ENCODE measurements at regions not wholly inside any gene's neighbourhood (a gene's known extent, or its start where the extent isn't known, plus 50 kb on each side); places are given as distances from the start of the nearest gene placed in this dataset.

GRCh38 chr2:14081521-14081920 lies 551.0 kb upstream of the LRATD1 start:
- no peak for TF ChIP-seq NFIC (IDR thresholded peaks at IDR 0.05)
- TF ChIP-seq CEBPB (IDR thresholded peaks at IDR 0.05) = no peak
- TF ChIP-seq, protein P1, sequence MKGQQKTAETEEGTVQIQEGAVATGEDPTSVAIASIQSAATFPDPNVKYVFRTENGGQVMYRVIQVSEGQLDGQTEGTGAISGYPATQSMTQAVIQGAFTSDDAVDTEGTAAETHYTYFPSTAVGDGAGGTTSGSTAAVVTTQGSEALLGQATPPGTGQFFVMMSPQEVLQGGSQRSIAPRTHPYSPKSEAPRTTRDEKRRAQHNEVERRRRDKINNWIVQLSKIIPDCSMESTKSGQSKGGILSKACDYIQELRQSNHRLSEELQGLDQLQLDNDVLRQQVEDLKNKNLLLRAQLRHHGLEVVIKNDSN (IDR thresholded peaks at IDR 0.05) = no peak
- TF ChIP-seq RAD21 (IDR thresholded peaks at IDR 0.05; ENCODE audit: low read depth) = no peak
- no peak for TF ChIP-seq MAX (IDR thresholded peaks at IDR 0.05)
- no peak for TF ChIP-seq EGR1 (IDR thresholded peaks at IDR 0.05)
- no peak for TF ChIP-seq REST (IDR thresholded peaks at IDR 0.05; ENCODE audit: low read depth)
- no peak for TF ChIP-seq TEAD4 (IDR thresholded peaks at IDR 0.05)
- TF ChIP-seq CREB1 (IDR thresholded peaks at IDR 0.05; ENCODE audit: low read depth) = no peak
- no peak for TF ChIP-seq TCF12 (IDR thresholded peaks at IDR 0.05; ENCODE audit: low read depth)
- TF ChIP-seq ZBTB7A (IDR thresholded peaks at IDR 0.05; ENCODE audit: low read depth) = no peak
- no peak for TF ChIP-seq EP300 (IDR thresholded peaks at IDR 0.05; ENCODE audit: borderline replicate concordance)
- TF ChIP-seq TAF1 (IDR thresholded peaks at IDR 0.05; ENCODE audit: low read depth) = no peak

DNA sequence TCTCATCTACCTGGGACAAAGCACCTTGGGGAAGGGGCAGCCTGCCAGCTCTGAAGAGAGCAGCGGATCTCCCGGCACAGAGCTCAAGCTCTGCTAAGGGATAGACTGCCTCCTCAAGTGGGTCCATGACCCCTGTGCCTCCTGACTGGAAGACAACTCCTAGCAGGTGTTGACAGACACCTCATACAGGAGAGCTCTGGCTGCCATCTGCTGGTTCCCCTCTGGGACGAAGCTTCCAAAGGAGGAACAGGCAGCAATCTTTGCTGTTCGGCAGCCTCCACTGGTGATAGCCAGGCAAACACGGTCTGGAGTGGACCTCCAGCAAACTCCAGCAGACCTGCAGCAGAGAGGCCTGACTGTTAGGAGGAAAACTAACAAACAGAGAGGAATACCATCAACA lies 549.9 kb upstream of the LRATD1 start:
- TF ChIP-seq ZBTB7A (IDR thresholded peaks at IDR 0.05; ENCODE audit: low read depth) (no peak), NFIC (IDR thresholded peaks at IDR 0.05) (no peak), MAX (IDR thresholded peaks at IDR 0.05) (no peak), REST (IDR thresholded peaks at IDR 0.05; ENCODE audit: low read depth) (no peak), TEAD4 (IDR thresholded peaks at IDR 0.05) (no peak), FOXM1 (IDR thresholded peaks at IDR 0.05; ENCODE audit: borderline replicate concordance, low read depth) (no peak), TCF12 (IDR thresholded peaks at IDR 0.05; ENCODE audit: low read depth) (no peak), EGR1 (IDR thresholded peaks at IDR 0.05) (no peak)

DNA sequence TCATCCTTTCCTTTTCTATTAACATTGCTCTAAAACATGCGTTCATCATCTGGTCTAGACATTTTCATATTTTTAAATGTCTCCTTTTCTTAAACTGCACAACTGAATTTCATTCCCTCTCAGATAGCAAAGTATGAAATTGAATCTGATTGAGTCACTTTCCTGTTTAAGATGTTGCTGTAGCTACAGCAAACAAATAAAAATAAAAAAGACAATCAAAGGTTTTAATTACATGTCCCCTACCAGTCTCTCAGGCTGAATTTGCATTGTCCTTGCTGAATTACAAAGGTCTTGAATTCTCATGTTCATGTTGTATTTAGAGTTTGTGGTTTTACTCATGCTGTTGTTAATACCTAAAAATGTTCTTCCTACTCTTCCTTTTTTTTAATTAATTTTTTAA lies 537.9 kb upstream of the LRATD1 start:
- TF ChIP-seq MAX (IDR thresholded peaks at IDR 0.05) = no peak
- no peak for TF ChIP-seq RAD21 (IDR thresholded peaks at IDR 0.05; ENCODE audit: low read depth)
- TF ChIP-seq ZBTB7A (IDR thresholded peaks at IDR 0.05; ENCODE audit: low read depth) = no peak
- TF ChIP-seq CEBPB (IDR thresholded peaks at IDR 0.05) = no peak
- TF ChIP-seq TEAD4 (IDR thresholded peaks at IDR 0.05) = no peak
- TF ChIP-seq EP300 (IDR thresholded peaks at IDR 0.05; ENCODE audit: borderline replicate concordance) = no peak
- TF ChIP-seq TAF1 (IDR thresholded peaks at IDR 0.05; ENCODE audit: low read depth) = no peak
- no peak for TF ChIP-seq YY1 (IDR thresholded peaks at IDR 0.05; ENCODE audit: low read depth)
- TF ChIP-seq, protein P1 (IDR thresholded peaks at IDR 0.05) = no peak
- no peak for TF ChIP-seq REST (IDR thresholded peaks at IDR 0.05; ENCODE audit: low read depth)
- TF ChIP-seq CREB1 (IDR thresholded peaks at IDR 0.05; ENCODE audit: low read depth) = no peak
- TF ChIP-seq FOXM1 (IDR thresholded peaks at IDR 0.05; ENCODE audit: borderline replicate concordance, low read depth) = no peak
- TF ChIP-seq NFIC (IDR thresholded peaks at IDR 0.05) = no peak
- no peak for TF ChIP-seq TCF12 (IDR thresholded peaks at IDR 0.05; ENCODE audit: low read depth)
- no peak for TF ChIP-seq EGR1 (IDR thresholded peaks at IDR 0.05)

DNA sequence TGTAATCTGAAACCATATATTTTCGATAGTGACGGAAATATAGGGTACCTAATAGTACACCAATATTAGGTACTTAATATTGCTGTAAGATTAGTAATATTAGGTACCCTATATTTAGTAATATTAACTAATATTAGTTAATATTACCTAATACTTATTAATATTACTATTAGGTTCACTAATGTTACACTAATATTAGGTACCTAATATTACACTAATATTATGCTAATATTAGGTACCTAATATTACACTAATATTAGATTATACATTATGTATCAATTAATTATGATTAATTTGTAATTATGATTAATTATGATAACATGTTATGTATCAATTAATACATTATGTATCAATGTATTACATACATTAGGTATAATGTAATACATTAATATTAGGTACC lies 518.2 kb upstream of the LRATD1 start:
- TF ChIP-seq EP300 (IDR thresholded peaks at IDR 0.05; ENCODE audit: borderline replicate concordance) (no peak), TEAD4 (IDR thresholded peaks at IDR 0.05) (no peak), TCF12 (IDR thresholded peaks at IDR 0.05; ENCODE audit: low read depth) (no peak), TAF1 (IDR thresholded peaks at IDR 0.05; ENCODE audit: low read depth) (no peak), ZBTB7A (IDR thresholded peaks at IDR 0.05; ENCODE audit: low read depth) (no peak), MAX (IDR thresholded peaks at IDR 0.05) (no peak), CEBPB (IDR thresholded peaks at IDR 0.05) (no peak), RAD21 (IDR thresholded peaks at IDR 0.05; ENCODE audit: low read depth) (no peak), REST (IDR thresholded peaks at IDR 0.05; ENCODE audit: low read depth) (no peak), NFIC (IDR thresholded peaks at IDR 0.05) (no peak), EGR1 (IDR thresholded peaks at IDR 0.05) (no peak), YY1 (IDR thresholded peaks at IDR 0.05; ENCODE audit: low read depth) (no peak), FOXM1 (IDR thresholded peaks at IDR 0.05; ENCODE audit: borderline replicate concordance, low read depth) (no peak), CREB1 (IDR thresholded peaks at IDR 0.05; ENCODE audit: low read depth) (no peak)
- TF ChIP-seq, protein P1 (IDR thresholded peaks at IDR 0.05) = no peak

Measured in Ishikawa (cell line).